ENCODE measurements at regions not wholly inside any gene's neighbourhood (a gene's known extent, or its start where the extent isn't known, plus 50 kb on each side); places are given as distances from the start of the nearest gene placed in this dataset.

DNA sequence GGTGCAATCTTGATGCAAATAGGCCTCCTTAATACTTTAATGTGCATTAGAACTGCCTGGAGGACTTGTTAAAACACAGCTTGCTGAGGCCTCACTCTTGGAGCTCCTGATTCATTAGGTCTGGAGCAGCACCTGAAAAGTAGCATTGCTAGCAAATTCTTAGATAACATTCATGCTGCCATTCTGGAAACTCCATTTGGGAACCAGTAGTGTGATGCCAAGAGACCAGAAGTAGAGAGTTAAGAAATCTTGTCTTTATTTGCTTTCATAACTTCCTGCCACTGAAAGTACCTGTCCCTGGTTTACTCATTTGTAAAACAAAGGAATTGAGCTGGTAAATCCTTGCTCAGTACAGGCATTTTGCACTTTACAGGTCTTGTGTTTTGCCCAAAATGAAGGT is 72.0 kb downstream of the RAP2B start:
- TF ChIP-seq POLR2AphosphoS5 (IDR thresholded peaks at IDR 0.05) (no peak), CTCF (IDR thresholded peaks at IDR 0.05) (no peak)

All from esophagus muscularis mucosa (tissue), 3 donors.